ENCODE measurements at regions not wholly inside any gene's neighbourhood (a gene's known extent, or its start where the extent isn't known, plus 50 kb on each side); places are given as distances from the start of the nearest gene placed in this dataset.

GRCh38 chr14:88933191-88933590, 108.7 kb downstream of the TTC8 start (continued):
- TF ChIP-seq PRDM15 (CRISPR knock-in tag; IDR thresholded peaks at IDR 0.05) = no peak
- TF ChIP-seq, protein P1, sequence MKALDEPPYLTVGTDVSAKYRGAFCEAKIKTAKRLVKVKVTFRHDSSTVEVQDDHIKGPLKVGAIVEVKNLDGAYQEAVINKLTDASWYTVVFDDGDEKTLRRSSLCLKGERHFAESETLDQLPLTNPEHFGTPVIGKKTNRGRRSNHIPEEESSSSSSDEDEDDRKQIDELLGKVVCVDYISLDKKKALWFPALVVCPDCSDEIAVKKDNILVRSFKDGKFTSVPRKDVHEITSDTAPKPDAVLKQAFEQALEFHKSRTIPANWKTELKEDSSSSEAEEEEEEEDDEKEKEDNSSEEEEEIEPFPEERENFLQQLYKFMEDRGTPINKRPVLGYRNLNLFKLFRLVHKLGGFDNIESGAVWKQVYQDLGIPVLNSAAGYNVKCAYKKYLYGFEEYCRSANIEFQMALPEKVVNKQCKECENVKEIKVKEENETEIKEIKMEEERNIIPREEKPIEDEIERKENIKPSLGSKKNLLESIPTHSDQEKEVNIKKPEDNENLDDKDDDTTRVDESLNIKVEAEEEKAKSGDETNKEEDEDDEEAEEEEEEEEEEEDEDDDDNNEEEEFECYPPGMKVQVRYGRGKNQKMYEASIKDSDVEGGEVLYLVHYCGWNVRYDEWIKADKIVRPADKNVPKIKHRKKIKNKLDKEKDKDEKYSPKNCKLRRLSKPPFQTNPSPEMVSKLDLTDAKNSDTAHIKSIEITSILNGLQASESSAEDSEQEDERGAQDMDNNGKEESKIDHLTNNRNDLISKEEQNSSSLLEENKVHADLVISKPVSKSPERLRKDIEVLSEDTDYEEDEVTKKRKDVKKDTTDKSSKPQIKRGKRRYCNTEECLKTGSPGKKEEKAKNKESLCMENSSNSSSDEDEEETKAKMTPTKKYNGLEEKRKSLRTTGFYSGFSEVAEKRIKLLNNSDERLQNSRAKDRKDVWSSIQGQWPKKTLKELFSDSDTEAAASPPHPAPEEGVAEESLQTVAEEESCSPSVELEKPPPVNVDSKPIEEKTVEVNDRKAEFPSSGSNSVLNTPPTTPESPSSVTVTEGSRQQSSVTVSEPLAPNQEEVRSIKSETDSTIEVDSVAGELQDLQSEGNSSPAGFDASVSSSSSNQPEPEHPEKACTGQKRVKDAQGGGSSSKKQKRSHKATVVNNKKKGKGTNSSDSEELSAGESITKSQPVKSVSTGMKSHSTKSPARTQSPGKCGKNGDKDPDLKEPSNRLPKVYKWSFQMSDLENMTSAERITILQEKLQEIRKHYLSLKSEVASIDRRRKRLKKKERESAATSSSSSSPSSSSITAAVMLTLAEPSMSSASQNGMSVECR (CRISPR knock-in tag; IDR thresholded peaks at IDR 0.05; ENCODE audit: borderline replicate concordance) = no peak

DNA sequence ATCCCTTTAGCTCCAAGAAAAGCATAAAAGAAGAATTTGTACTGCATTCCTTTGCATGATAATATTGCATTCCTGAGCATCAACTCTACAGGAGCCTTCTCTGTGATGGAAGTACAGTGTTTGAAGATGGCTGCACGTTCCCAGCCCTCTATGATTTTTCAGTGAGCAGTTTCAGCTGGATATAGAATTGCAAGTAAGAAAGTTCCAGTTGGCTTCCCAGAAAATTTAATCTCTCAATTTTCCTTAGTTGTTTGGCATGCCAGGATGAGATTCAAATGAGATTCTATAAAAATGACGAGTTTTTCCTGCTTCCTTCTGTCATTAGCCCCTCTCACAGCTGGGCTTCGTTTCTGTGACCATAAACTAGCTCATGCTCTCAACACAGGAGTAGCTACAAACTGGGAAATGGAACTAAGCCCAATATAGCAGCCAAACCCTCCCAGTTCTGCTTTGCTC, 109.9 kb downstream of the TTC8 start:
- no peak for ATAC-seq
- TF ChIP-seq SMAD4 (CRISPR knock-in tag; IDR thresholded peaks at IDR 0.05) (no peak), IRF1 (CRISPR knock-in tag; IDR thresholded peaks at IDR 0.05) (no peak), JAZF1 (CRISPR knock-in tag; IDR thresholded peaks at IDR 0.05) (no peak), KAT7 (CRISPR knock-in tag; IDR thresholded peaks at IDR 0.05; ENCODE audit: borderline replicate concordance) (no peak), NFATC4 (CRISPR knock-in tag; IDR thresholded peaks at IDR 0.05) (no peak), ZNF317 (CRISPR knock-in tag; IDR thresholded peaks at IDR 0.05; ENCODE audit: borderline replicate concordance, low read depth) (no peak), PRDM15 (CRISPR knock-in tag; IDR thresholded peaks at IDR 0.05) (no peak), ZNF671 (CRISPR knock-in tag; IDR thresholded peaks at IDR 0.05) (no peak), TEAD4 (CRISPR knock-in tag; IDR thresholded peaks at IDR 0.05) (no peak), CREB1 (CRISPR knock-in tag; IDR thresholded peaks at IDR 0.05) (no peak)
- TF ChIP-seq, protein P2, sequence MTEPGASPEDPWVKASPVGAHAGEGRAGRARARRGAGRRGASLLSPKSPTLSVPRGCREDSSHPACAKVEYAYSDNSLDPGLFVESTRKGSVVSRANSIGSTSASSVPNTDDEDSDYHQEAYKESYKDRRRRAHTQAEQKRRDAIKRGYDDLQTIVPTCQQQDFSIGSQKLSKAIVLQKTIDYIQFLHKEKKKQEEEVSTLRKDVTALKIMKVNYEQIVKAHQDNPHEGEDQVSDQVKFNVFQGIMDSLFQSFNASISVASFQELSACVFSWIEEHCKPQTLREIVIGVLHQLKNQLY (CRISPR knock-in tag; IDR thresholded peaks at IDR 0.05) = no peak
- H3K36me3 Mint-ChIP-seq = peaks cover 3% of the 10 kb centered on the region; the same call in 1 of the 2 replicates
- peaks cover 15% of the 10 kb centered on the region for H3K27me3 Mint-ChIP-seq (ENCODE audit: low read depth)
- CTCF ChIA-PET = no interaction called here
- POLR2A ChIA-PET = no interaction called here
- H3K4me3 Mint-ChIP-seq = no peak overlapping the region
- H3K9me3 Mint-ChIP-seq = peaks cover 13% of the 10 kb centered on the region
- no peaks in the 10 kb centered on the region for H3K4me1 Mint-ChIP-seq
- DNase-seq (ENCODE audit: low spot score) = no peak
- no peak overlapping the region for H3K27ac Mint-ChIP-seq
